Brain pericyte (primary cell): ENCODE measurements at regions not wholly inside any gene's neighbourhood (a gene's known extent, or its start where the extent isn't known, plus 50 kb on each side); places are given as distances from the start of the nearest gene placed in this dataset.

Experiments used
- DNase-seq: peaks from one replicate; pipeline ENCODE4 v3.0.0-alpha.2; 2012; ENCODE audit warnings: low read depth, low spot score

DNA sequence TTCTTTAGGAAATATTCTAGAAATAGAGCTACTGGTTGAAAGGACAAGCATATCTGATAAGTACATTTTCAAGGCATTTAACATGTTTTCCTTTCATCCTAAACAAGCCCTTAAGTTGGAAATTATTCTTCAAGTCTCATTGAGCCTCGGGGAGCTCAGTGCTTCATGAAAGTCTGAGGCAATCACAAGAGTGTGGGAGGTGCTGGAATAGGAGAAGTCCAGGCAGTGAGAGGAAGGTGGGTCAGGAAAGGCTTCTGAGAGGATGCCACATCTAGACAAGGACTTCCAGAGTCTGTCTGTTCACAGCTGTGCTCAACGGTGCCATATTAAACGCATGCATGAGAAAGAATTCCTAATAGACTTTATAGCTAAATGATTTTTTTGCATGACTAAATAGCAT is 69.8 kb downstream of the CD83 start:
- no peak for DNase-seq

DNA sequence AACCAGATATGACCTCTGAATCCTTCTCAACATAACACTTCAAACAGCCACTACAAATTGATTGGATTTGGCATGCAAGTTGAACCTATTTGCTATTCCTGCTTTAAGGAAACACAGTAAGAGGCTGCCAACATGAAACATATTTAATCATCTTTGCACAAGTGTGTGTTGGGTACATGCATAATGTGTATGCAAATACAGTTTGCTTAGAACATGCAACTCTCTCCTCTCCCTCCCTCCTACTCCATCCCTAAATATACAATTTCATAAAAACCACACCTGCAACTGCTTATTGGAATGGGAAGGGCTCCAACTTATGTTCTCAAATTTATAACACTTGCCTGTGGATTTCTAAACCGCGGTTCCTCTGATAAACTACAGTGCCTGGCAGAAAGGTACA is 71.5 kb downstream of the CD83 start:
- DNase-seq = no peak

DNA sequence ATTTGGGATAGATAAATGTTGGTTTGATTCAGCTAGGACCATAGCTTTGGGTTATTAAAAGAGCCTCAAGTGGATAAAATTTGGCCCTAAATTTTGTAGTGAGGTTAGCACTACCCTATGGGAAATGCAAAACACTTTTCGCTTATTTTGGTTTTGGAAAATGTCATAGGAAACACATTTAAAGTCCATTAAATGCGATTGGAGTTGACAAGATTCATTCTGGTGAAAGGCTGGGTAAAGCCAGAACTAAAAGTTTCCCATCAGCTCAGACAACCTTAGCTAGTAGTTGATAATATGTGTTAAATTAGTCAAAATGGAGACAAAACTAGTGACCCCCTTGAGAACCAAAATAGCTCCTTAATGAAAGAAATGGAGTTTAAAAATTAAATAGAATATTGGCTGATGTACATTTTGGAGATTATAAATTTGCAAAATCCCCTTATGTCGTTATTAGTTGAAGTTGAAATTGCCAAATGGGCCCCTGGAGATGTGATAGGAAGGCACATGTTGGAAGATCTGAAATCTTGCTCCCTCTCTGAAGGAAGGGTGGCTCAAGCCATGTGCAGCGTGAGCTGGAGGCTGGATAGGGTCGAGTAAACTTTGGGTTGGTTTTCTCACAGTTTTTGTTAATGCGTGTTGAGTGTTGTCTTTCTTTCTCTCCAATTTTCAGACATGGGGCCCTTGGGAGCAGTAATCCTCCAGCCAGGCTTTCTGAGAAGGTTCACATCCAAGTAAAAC is 72.8 kb downstream of the CD83 start:
- DNase-seq = no peak

DNA sequence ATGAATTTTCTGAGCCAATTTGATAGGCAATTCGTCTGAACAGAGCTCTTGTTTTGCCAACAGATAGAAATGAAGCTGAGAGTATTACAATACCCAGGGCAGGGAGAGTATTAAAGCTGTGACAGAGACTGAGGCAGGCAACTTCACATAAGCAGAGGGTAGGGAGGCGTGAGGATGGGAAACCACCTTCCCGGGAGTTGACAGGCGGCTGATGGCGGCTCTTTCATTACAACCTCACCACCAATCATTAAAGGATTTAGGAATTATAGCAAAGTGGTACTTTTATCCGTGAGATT is 73.3 kb downstream of the CD83 start:
- no peak for DNase-seq

DNA sequence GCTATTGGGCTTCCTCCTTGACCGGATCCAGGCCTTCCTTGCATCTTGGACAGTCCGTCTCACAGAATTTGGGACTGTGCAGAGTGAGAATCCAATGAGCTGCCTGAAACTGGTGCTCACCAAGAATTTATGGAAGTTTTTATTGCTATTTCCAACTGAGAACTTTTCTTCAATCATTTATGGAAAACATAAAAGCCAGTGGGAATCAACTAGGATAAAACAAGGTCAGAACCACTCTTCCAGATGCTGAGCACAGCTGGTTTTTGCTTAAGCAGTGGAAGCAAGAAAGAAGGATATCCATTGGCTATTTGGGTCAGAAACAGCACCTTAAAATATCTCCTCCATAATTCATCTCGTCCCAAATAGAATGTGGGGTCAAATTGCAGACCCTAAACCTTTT is 74.2 kb downstream of the CD83 start:
- no peak for DNase-seq

DNA sequence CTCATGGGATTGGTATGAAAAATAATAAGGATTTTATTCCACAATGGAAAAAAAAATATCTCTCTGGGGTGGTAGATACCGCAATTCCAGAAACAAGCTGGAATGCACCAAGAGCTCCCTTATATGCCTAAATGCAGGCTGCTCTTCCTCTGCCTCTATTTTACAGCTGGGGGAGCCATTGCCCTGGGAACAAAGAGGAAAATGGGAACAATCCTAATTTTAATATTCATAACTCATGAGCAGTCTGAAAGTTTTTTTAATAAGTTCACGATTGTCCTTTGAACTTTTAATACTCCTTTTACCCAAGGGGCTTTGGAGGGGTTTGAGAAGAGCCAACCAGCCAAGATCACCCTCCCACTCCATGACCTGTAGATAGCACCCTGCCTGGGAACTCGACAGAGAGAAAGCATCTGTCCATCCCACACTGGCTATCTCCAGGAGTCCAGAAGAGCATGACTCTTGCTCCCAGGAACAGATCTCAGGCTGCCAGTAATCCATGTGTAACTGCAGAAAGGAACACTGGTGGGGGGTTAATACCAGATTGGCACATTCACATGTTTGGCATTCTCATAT is 74.7 kb downstream of the CD83 start:
- no peak for DNase-seq

DNA sequence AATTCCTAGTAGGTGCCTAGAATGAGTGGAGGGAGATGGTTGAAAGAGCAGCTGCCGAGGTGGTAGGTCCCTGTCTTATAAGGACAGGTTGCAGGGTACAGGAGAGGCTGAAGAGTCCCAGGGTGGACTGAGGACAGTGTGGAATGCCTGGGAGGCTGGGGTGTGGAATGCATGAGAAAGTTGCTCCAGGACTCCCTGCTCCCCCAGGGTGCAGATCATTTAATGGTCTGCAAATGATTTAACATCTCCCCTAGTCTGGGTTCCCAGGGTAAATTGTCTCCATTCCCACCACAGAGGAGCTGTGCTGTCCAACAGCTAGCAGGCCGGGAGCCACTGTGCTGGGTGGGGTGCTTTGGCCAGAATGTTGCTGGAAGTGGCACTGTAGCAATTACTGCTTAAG is 76.0 kb downstream of the CD83 start:
- DNase-seq = no peak

DNA sequence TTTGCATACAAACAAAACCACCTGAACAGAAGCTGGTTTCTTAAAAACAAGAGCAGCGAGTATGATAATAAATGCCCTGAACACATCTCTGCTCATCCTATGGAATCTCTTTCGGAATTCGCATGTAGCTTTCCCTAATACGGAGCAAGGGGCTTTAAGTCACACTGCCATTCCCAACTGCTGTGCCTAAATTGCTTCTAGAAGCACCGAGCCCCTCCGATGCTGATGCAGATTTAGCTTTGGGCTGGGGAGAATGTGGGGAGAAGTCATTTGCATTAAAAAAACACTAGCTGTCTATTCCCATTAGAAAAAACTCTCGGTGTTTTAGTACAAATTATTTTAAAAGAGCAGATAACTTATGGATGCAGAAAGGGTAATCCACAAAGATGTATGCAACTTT is 76.9 kb downstream of the CD83 start:
- no peak for DNase-seq

DNA sequence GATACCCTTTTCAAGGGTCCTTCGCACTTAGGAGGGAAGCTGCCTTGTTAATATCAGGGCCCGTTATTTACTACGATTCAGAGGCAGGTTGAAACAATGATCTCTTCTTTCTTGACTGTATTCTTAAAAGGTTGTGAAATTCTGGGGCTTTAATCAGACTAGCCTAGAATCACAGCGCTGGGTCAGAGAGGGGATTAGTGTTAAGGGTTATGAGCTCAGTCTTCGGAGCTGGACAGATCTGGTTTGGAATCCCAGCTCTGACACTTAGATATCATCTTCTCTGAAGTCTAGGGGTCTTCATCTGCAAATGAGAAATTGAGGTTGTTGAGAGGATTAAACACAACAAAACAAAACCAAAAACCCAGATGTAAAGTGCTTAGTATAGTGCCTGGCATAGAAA is 77.4 kb downstream of the CD83 start:
- no peak for DNase-seq

DNA sequence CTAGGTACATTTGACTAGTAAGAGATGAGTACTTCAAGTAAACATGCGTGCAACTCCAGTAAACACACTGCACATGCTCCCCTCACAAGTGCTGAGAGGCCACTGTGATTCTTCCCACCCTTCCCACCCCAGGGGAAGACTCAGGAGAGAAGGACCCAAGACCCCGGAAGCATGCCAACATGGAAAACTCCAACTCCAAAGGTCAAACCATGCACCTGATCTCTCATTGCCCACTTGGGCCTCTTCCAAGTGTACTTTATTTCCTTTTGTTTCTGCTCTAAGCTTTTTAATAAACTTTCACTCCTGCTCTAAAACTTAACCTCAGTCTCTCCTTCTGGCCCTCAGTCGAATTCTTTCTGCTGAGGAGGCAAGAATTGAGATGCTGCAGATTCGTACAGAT is 78.5 kb downstream of the CD83 start:
- no peak for DNase-seq

DNA sequence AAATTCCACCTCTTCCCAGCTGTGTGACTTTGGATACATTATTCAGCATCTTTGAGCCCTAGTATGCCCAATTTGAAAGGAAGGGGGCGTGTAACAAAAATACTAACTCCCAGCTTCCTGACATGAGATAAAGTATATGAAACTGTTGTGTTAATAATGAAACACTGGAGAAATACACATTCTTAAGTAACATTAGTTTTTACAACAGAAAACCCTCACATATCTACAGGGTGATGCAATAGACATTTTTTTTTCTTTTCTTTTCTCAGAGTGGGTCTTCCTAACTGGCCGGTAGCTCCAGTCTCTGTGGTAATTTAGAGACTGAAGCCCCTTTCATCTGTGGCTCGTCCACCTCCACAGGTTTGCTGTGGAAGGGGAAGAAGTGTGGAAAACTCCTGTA is 79.5 kb downstream of the CD83 start:
- DNase-seq = no peak

DNA sequence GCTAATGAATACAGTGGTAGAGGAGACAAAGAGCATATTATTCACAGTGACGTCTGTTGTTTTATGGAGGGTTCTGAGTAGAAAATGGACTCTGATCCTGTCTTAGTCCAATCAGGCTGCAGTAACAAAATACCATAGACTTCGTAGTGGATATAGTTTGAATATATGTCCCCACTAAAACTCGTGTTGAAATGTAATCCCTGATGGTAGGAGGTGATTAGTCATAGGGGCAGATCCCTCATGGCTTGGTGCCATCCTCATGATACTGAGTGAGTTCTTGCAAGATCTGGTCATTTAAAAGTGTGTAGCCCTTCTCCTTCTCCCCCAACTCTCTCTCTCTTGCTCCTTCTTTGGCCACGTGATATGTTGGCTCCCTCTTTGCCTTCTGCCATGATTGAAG is 82.5 kb downstream of the CD83 start:
- DNase-seq = no peak

DNA sequence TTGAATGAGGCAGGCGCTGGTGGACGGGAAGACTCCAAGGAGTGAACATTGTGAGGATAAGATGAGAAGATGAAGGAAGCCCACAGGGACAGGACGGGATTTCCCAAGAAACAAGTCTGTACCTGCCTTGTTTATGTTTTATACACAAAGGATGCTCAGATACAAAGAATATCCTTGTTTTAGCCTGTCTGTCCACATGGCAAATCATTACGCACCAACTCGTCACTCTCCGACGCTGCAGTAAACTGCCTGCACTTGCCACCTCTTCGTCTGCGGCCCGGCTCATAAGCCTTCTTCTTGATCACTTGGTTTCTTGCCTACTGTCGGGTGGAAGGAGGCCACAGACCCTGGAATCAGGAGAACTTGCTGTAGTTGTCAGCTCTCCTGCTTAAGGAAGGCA is 85.4 kb downstream of the CD83 start:
- no peak for DNase-seq

DNA sequence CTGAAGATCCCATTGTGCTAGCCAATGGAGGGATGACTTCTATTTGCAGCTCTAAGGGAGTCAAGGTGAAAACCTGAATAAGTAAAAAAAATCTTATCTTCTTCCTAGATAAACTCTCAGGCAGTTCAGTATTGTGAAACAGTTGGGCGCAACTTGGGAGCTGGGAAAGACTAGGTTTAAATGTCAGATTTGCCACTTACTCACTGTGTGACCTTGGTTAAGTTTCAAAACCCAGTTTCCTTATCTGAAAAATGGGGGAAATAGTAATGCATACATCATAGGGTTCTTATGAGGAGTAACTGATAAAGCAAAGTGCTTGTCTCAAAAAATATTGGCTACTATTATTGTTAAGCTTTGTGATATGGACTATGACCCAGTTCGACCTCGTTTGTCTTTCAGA is 88.8 kb downstream of the CD83 start:
- DNase-seq = no peak

DNA sequence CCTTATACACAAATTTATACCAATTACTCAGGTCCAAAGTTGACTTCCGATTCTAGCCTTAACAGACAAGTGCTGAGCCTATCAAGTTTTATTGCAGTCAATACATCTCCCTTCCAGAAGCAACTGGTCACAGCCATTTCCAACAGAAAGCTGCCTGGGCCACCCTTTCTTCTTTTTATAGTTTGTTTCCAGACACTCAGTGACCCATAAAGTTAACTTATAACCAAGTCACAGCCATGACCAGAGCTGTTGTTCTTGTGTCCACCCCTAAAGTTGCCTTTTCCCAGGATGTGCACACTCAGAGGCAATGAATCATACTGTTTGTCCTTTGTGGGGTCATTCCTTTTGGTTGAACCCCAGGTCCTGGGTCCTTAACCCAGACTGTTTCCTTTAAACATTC is 89.9 kb downstream of the CD83 start:
- no peak for DNase-seq

DNA sequence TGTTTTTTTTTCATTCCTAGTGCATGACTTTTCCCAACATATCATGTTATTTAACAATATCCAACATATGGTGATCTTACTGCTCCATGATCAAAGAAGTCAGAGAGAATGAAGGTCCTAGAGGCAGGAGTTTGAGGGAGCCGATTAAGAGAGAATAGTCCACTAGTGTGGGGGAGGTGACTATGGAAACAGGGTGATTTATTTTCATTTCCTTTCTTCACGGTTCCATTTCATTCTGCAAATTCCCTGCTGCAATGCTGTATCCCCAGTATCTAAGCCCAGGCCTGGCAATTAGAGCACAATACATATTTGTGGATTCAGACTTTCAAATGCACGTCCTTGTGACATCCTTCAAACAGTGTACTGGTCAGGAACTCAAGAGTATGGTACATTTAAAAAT is 91.4 kb downstream of the CD83 start:
- DNase-seq = no peak

DNA sequence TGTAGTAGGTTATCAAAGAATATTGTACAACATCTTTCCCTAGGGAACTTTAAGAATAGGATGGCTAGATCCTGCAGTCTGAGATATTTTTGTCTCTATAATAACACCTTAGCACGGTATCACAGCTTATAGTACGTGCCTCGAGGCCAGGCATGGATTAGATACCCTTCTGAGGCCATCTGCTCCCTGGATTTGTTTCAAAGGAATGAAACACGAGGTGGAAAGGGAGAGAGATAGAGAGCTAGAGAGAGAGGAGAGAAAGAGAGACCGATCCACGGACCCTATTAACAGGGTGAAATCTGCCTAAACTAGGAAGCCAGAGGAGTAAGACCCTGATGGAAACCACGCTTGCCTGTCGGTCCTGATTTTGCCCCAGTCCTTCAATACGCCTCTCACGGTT is 92.5 kb downstream of the CD83 start:
- no peak for DNase-seq

DNA sequence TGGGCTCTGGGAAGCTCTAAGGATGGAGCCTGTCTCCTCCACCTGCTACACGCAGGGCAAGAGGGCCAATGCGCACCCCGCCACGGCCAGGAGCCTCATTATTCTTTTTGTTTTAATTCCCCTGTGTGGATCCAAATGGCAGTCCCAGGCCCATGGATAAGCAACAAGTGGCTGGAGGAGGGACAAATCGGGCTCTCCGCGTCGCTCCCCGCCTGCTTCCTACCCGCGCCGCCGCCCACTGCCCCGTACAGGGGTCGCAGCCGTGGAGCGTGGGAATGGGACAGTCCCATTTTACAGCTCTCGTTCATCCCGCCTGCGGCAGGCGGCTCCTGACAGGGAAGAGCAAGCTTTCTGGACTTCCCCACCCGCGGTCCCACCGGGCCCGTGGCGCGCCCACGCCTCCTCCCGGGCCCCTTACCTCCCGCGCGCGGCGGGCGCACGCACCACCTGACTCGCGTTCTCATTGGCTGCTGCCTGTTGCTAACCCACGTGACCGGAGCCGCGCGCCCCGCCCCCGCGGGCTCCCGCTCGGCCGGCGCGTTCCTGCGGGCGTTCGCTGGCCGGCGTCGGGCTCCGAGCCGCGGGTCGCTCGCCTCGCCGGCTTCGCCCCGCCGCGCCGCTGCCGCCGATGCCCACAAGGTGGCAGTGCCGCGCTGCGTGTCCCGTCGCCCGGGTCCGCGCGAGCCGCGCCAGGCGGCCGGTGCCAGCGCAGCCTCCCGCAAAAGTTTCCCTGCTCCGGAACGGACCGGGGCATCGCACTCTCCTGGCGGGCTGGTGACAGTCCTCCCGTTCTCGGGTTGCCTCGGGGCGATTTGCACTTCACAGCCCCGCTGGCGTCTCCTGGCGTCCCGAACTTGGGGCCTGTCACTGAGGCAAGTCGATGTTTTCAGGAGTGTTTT is 93.3 kb downstream of the CD83 start:
- peak; percentile 29 for DNase-seq

DNA sequence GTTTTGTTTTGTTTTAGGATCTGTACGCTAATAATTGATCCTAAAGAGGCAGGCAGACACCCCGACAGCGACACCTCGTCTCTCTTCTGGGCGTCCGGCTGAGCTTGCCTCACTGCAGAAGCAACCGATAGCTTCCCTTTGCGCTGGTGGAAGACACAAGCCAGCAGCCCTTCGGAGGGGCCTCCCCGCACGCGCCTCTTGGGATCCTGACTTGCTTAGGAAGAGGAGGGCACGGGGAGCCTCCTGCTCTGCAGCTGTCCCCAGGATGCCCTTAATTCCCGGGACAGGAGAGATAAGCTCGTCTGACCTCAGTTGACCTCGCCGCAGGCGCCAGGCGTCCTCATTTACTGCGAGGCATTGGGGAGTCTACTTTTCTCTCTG is 94.0 kb downstream of the CD83 start:
- DNase-seq = no peak

DNA sequence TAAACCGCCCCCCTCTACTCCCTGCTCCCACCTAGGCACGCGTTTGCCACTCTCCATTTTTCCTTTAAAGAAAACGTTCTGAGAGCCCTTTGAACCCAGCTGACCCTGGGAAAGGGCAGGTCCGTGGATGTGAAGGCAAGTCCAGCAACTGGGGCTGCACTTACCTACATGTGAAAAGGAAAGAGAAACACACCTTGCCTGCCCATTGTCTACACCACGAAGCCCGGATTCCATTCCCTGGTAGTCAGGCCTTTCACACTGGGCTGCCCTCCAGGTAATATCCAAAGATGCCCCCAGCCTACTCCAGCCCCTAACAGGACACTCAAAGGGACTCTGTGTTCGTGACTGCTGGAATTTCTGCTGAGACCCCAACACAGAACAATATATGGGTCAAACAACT is 94.4 kb downstream of the CD83 start:
- no peak for DNase-seq

DNA sequence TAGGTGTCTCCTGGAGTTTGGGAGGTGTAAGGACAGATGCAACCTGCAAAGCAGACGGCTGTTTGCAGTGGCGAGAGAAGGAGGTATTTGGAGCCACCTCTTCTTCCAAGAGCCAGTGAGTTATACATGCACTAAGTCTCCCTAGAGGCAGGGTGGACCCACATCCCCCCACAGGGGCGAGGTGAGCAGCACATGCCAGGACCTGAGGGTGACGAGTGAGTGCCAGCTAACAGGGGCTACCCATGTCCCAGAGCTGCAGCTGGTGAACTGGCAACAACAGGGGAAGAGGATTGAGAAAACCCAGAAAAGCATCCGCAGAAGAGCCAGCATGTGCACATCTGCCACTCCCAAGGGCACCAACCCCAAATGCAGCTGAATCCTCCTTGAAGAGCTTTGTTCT is 95.1 kb downstream of the CD83 start:
- DNase-seq = no peak

DNA sequence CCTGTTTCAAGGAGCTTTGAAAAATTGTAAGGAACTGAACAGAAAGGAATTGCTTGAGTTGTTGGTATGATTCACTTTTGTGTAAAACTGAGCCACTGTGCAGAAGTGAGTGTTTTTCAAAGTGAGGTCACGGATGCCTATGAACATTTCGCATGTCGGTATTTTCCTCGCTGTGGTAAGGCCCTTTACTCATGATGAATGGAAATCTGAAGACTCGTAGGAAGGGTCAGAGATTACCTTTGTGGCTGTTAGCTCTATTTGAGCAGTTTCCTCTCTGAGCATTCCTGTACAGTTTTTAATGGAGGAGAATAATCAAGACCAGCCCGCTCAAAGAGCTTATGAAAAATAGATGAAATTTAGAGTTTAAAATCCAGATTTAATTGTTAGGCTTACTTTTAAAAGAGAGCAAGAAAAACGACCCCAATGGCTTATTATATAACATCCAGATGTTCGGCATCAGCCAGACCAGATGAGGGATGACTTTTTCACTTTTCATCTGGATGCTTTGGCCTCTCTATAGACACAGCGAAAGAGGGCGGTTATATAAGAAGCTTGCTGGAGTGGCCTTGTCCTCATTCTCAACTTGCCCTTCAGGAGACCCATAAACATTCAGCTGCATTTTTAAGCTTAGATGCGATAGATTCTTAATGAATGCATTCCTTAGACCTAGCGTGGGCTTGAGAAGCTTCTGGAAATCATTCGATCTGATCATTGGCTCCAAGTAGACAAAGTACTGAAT is 99.5 kb downstream of the CD83 start:
- DNase-seq = no peak
